Esophagus muscularis mucosa (tissue), 4 donors: ENCODE measurements at regions not wholly inside any gene's neighbourhood (a gene's known extent, or its start where the extent isn't known, plus 50 kb on each side); places are given as distances from the start of the nearest gene placed in this dataset.

Experiments used
- CTCF ChIP-seq, 3 experiments: fragments of 200-600 bp in 2 of 3; fragments of 450-650 bp in 1 of 3; sonication (generic) in 2 of 3; IDR thresholded peaks; one replicate each; pipeline ENCODE4 v1.5.1; 2017 to 2019; ENCODE audit warnings: antibody characterized with exemption in 3 of 3, mild to moderate bottlenecking in 2 of 3, moderate library complexity in 1 of 3
- EP300 ChIP-seq: sonication (generic); formaldehyde crosslinking; IDR thresholded peaks from one replicate; pipeline ENCODE4 v1.6.1; 2017; ENCODE audit warnings: antibody characterized with exemption
- POLR2A ChIP-seq: fragments of 450-650 bp; IDR thresholded peaks from one replicate; pipeline ENCODE4 v1.6.1; 2017; ENCODE audit warnings: antibody characterized with exemption, moderate library complexity, mild to moderate bottlenecking, low read depth

GRCh38 chr20:23227274-23227673 is 123.3 kb upstream of the NXT1 start:
- TF ChIP-seq CTCF (IDR thresholded peaks at IDR 0.05) (no peak), POLR2A (no peak), EP300 (no peak)
